ENCODE measurements at regions not wholly inside any gene's neighbourhood (a gene's known extent, or its start where the extent isn't known, plus 50 kb on each side); places are given as distances from the start of the nearest gene placed in this dataset.

DNA sequence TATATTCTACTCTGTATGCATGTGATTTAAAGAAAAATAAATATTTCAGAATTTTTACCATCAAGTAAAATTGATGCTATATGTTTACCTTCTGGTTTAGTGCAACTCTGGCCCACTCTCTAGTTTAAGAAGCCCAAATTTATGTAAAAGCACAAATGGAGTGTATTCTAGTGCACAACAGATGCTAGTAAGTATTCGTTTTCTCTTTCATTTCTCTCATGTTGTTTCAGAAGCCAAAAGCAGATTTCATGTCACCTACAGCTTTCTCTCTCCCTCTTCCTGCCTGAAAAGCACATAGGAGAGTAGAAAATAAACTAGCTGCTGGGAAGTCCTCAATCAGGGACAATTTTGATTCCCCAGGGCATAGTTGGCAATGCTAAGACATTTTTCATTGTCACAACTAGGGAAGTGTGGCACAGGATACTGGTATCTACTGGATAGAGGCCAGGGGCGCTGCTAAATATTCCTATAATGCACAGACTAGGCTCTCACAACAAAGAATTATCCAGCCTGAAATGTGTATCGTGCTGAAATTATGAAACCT lies 147.4 kb upstream of the ARHGEF26 start:
- no peak for DNase-seq (ENCODE audit: low spot score)

DNA sequence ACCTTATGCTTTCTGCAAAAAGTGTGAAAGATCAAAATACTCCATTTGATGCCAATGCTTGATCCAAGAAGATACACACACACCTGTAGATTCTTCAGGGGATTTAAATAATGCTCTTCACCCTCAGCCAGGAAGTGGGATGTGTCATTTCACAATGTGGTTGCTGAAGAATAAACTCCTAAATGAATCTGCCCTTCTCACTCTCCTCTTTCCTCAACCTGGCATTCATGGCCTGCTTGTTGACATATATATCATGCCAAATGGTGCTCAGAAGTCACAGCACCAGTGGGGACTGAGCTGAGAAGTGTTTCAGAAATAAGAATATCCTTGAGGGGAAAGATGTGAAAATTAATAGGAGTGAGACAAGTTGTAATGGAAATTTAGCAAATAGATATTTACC lies 146.6 kb upstream of the ARHGEF26 start:
- no peak for DNase-seq (ENCODE audit: low spot score)

DNA sequence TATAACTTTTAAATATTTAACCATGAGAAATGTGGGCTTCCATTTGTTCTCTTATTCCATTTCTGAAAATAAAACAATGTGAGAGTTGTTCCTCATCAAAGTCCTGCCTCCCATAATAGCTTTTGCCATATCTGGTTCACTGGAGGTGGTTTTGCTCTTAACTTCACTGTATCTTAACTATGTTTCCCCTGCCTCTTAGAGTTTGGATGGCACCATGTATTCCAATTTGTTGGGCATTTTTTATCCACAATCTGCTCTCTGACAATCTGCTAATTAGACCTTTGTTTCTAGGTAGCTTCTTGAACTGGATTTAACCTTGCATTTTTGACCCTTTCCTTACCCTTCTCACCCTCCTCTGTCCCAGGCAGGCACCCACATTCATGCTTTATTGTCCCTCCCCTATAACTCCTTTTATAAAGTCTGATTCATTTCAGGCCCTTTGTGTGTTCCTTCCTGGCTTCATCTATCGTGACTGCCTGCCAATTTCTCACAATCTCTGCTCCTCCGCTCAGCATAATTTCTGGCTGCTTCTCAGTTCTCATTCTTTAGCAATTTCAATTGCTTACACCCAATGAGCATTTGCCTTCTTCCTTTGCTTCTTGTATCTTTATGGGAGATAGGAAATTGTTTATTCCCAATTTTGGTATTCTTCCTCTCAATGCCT lies 144.2 kb upstream of the ARHGEF26 start:
- DNase-seq (ENCODE audit: low spot score): peak; percentile 42

DNA sequence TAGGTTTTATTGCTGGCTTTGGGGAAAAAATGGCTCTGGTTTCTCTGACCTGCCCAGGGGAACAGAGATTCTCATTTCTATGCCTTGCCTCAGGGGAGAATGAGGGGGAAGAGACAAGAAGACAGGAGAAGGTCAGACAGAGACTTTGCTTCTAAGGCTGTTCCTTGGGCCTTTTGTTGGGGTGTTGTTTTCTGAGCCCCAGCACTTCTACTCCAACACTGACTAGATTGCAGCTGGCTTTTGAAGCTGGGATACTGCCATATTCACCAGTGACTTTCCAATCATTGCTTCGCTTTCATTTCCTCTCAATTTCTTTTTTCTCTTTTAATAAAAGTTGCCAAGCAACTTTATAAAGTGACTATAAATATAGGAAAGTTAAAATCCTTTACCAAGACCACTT lies 143.2 kb upstream of the ARHGEF26 start:
- no peak for DNase-seq (ENCODE audit: low spot score)

DNA sequence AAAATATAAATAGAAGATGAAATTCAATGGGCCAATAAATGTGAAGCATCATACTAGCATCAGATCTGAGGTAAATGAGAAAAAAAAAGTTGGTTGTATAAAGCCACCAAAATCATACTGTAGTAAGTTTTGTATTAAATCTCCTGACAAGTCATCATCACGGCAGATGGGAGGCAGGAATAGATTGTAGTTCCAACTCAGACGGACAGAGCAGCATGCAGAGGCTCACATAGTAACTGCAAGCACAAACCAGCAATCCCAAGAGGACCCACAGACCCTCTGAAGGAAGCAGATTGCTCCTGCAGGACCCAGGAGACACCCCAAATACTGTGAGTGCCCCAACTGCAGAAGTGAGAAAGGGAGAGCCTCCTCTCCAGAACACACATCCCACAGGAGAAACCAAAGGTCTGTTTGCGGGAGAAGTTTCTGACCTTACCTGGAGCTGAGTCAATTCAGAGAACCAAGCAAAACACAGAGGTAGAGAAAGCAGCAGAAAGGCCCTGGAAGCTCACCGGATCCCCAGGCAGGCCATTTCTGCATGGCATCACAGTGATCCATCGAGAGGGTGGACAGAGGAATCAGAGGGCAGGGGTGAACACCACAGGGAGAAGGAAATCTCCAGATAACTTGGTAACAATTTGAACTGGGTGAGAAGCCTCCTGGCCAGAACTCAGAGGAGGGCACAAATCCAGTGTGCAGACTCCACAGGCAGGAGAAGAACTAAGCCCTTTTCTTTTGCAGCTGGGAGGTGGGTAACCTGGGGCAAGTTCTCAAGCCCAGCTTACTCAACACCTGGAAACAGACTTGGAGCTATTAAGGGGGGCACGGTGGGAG lies 141.6 kb upstream of the ARHGEF26 start:
- no peak for DNase-seq (ENCODE audit: low spot score)

DNA sequence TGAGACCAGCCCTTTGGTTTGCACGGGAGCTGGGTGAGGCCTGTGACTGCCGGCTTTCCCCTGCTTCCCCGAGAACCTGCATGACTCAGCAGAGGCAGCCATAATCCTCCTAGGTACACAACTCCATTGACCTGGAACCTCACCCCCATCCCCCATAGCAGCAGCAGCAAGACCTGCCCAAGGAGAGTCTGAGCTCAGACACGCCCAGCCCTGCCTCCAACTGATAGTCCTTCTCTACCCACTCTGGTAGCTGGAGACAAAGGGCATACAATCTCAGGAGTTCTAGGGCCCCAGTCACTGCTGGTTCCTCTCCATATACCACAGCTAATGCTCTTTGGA lies 141.0 kb upstream of the ARHGEF26 start:
- no peak for DNase-seq (ENCODE audit: low spot score)

DNA sequence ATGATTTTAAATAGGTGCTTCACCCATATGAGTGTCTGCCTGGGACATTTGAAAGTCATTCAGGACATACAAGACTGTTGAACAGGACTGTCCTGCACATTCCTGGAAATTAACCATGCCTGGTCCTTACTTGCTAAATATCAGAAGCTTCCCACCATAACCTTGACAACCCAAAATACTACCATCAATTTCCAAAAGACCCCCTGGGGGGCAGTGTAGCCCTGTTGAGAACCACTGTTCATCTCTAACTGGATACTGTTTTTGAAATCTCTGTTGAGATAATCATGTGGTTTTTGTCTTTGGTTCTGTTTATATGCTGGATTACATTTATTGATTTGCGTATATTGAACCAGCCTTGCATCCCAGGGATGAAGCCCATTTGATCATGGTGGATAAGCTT lies 123.8 kb upstream of the ARHGEF26 start:
- peak; percentile 14 for DNase-seq (ENCODE audit: low spot score)

DNA sequence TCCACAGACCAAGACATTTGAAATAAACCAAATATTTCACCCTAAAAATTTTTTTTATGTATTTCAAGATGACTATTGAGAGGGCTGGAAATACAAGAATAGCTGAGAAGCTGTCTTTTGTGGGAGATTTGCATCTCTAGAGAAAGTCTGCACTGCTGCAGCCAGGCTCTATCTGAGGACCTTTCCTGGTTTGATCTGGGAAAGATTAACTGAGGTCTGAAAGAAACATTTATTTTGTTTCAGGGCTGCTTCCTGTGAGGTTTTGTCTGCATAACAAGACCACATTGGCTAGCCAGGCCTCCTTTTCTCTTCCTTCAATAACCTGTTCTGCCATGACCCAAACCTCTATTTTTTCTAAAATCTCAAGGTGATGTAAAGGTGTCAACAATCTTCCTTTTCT lies 117.5 kb upstream of the ARHGEF26 start:
- no peak for DNase-seq (ENCODE audit: low spot score)

DNA sequence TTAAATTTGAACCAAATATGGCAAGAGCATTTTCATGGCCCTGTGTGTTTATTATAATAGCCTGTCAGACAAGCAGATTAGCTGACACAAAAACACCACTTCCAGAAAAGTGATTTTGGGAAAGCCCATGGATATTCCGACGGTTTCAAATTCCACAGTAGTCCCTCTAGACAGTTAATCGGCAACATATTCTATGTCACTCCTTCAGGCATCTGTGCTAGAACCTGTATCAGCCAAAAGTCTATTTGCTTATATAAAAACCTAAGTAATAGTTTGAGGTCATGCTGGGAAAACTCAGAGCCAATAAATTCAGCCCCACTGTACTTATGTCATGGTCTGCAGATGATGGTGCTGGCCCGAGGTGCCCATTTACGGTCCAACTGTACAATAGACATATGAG lies 110.2 kb upstream of the ARHGEF26 start:
- no peak for DNase-seq (ENCODE audit: low spot score)

DNA sequence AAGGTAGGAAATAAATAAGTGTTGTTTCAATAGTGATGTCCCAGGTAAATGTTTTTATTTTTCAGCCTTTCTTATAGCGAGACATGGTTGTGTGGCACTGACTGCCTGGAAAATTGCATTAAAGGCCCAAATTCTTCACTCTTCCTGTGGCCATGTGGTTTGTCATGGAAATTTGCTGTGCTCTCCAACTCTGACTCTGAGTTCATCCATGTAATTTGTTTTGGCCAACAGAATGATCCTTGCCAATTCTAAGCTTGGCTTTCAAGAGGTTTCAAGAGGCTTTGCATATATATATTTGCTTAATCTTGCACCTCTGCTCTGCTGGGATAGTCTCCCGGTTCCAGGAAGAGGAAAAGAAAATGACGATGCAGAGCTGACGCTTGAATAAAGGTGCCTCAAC lies 107.5 kb upstream of the ARHGEF26 start:
- DNase-seq (ENCODE audit: low spot score): no peak

DNA sequence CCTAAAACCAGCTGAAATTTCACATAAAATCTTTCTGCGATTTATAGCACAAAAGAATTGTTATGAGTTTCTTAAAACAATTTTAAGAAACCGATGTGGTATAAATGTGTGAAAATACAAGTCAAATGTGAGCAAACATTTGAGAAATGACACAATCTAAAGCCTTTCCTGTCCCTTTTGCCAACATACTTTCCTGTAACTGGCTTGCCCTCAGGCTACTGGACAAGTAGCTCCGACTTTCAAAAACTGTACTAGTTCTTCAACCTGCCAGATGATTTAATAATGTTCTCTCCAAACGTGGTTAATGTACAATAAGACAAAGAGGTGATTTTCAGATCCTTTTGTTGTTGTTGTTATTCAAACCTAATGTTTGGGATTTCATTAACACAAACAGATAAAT lies 105.9 kb upstream of the ARHGEF26 start:
- no peak for DNase-seq (ENCODE audit: low spot score)

DNA sequence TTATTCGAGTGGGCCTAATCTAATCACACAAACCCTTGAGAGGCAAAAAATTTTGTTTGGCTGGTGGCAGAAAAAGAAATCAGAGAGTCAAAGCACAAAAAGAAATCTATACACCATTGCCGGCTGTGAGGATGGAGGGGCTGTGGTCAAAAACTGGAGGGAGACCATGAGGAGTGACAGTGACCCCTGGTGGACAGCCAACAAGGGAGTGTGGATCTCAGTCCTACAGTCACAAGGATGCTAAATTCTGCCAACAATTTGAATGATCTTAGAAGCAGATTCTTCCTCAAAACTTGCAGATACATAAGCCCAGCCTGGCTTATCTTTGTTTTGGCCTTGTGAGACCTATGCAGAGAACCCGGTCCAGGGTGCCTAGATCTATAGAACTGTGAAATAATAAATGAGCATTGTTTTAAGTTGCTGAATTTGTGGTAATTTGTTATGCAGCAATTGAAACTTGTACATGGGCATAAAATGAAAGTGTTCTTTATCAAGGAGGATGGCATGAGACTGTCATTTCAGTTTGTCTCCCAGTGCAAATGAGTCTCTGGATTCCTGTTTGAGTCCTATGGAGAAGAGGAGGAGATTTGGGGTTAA lies 103.0 kb upstream of the ARHGEF26 start:
- peak; percentile 5 for DNase-seq (ENCODE audit: low spot score)

DNA sequence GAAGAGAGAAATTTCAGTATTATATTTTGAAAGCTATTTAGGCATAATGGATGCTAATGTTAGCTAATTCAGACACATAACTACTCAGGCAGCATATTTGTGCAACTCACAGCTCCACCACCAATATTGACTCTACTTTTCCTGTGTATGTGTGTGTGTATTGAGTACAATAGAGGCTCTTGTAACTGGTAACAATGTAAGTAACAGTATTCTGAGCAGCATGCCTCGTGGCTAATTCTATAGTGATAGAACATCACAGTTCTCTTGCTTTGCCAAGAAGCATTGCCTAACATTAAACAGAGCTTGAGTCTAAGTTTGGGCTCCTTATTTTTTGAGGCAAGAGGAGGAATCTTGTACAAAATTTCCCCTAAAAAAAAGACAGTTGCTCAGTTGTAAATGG lies 98.6 kb upstream of the ARHGEF26 start:
- no peak for DNase-seq (ENCODE audit: low spot score)

DNA sequence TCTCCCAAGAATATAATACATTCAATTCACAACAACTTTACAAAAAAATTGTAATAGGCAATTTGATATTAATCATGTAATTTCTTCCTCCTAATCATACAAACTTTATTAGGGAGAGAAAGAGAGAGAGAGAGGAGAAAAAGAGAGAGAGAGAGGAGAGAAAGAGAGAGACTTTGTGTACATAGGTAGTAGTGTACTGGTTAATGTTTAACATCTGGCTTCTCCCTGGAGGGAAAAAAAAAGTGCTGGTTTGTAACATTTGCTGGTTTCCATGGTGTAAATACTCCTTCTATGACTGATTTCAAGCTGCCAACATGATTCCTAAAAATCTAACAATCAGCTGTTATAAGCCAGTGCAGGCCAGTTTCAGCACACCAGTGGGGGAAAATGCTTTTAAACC lies 98.0 kb upstream of the ARHGEF26 start:
- DNase-seq (ENCODE audit: low spot score): no peak

DNA sequence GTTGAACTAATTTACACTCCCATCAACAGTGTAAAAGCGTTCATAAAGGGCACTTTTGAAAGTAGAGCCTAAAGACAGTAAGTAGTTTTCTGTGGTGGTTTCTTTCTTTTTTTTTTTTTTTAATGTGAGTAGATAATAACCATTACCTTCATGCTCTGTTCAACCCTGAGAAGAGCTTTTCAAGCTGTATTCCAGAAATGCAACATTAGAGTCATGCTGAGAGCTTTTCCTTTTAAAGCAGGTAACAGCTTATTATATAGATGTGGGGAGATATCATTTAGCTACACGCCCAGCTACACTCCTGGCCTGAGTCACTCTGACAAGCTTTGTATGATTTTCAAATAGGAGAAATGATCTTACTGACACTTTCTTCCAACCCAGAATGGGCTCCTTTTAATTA lies 96.2 kb upstream of the ARHGEF26 start:
- DNase-seq (ENCODE audit: low spot score): no peak

DNA sequence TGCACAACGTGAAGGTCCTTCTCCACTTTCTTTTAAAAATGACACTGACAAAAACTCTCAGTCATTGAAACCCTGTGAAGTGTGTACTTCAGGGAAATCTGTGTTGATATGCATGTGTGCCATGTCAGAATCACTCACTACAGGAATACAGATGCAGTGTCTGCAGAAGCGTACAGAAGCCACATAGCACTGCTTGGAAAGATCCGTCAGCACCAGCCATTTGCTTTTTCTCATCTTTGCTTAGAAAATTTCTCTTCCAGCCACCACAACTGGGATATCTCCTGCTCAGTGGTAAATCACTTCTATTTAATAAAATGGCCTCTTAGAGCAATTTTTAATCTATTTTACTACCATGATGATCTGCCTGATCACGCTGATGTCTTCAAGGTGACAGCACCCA lies 91.3 kb upstream of the ARHGEF26 start:
- no peak for DNase-seq (ENCODE audit: low spot score)

DNA sequence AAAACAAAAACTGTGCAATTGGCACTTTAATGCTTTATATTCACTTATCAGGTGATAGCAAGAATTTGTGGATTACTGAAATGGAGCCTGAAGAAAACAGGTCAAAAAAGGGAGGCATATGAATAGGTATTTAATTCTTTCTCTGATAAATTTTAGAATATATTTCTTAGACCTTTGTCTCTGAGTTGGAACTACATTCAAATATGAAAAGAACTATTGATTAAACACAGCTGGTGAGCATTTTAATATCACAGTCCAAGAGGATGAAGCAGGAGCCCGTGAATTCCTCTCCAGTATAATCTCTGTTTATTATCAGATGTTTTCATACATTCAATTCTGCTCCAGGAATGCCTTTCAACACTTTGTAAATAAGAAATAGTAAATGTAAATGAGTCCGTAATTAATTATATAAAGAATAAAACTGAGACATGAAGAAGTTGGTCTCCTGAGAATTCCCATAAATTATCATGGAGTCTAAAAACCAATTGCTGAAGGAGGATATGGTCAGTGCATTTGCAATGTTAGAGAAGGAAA lies 86.3 kb upstream of the ARHGEF26 start:
- no peak for DNase-seq (ENCODE audit: low spot score)

DNA sequence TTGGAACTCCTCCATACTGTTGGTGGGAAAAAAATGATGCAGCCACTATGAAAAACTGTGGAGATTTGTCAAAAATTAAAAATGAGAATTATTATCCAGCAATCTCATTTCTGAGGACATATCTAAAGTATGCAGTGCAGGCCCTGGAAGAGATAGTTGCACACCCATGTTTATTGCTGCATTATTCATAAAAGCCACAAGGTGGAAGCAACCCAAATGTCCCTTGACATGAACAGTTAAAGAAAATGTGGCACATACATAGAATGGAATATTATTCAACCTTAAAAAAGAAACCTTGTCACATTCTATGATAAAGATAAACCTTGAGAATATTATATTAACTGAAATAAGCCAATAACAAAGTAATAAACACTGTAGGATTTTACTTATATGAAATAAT lies 80.9 kb upstream of the ARHGEF26 start:
- DNase-seq (ENCODE audit: low spot score): no peak

DNA sequence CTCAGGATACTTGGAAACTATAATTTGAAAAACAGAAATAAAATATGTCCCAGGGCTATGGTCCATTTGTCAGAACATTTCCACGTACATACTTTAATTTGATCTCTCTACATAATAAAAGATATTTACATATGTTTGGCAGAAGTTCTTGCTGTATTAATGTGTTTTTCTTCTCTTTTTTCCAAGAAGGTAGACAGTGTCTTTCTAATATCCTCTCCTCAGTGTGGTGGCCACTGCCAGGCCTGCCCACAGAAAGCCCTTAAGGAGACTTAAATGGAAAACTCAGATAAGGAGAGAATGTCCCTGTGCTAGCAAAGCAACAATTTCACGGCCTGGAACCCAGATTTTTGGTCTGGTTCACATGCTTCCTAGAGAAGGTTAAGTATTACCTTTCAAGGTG lies 76.5 kb upstream of the ARHGEF26 start:
- no peak for DNase-seq (ENCODE audit: low spot score)

DNA sequence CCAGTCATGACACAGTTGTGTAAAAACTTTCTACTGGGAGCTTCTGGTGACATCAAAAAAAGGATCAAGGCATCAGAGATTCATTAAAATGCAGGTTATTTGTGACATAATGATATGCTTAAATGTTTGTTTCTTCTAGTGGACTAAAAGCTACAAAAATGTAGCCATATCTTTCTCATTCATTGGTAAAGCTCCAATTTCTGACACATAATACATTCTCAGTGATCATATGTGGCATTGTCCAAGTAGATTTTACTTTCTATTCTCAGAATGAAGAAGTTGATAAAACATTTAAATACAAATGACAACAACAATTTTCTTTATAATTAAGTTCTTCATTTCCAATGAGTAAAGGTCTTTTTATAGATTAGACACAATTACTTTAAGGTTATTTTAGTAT lies 71.0 kb upstream of the ARHGEF26 start:
- no peak for DNase-seq (ENCODE audit: low spot score)

DNA sequence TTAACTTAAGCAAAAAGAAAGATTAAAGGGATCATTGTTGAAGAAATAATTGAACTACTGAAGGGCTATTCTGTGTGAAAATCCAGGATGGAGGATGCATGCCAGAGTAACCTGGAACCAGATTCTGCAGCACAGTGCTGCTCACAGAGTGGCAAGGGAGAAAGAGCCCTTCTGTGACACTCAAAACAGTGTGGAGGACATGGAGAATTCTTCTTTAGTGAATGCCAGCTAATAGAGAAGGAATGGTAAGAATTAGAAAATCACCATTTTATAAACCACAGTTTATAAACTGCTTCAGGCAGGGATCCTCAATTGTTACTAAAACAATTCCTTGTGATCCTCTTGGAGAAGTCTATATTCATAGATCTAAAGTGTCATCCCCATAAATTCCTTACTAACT lies 70.4 kb upstream of the ARHGEF26 start:
- peak; percentile 20 for DNase-seq (ENCODE audit: low spot score)

DNA sequence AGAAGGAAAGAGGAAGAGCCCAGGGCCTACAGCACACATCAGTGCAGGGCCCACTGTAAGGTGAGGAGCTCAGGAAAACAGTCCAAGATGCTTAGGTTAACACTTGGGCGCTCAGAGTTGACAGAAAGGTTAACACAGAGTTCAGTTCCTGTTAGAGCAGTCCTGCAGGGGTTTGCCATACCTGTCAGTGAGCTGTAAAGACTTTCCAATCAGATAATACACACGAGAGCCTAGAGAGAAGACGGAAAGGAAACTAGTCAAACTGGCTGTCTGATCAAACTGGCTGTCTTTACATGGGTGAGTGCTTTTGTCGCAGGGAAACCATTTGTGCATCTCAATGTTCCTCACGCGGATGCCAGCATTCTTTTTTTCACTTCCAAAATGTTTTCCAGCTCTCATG lies 61.4 kb upstream of the ARHGEF26 start:
- peak; percentile 3 for DNase-seq (ENCODE audit: low spot score)
